Panc1 (cell line): ENCODE measurements at regions not wholly inside any gene's neighbourhood (a gene's known extent, or its start where the extent isn't known, plus 50 kb on each side); places are given as distances from the start of the nearest gene placed in this dataset.

ENCODE experiments used
- ATAC-seq: fragments of 200-7000 bp; cut with Tn5 transposase; 2 replicates; pipeline ENCODE4 v1.9.1; 2020; ENCODE audit warnings: mild to moderate bottlenecking, moderate library complexity
- BruUV-seq: library from RNA; stranded (reverse); fragments of 400-500 nt; replicated peaks from 2 replicates; lab custom pipeline; 2021; lab: Mats Ljungman, UMichigan
- CTCF ChIA-PET: fragments of 300-600 bp; sonication (Branson Sonifier 250); formaldehyde crosslinking; loops from one replicate; lab custom pipeline; 2022; ENCODE audit warnings: antibody characterized with exemption; lab: Charles Lee
- POLR2A ChIA-PET: fragments of 300-600 bp; sonication (Branson Sonifier 250); formaldehyde crosslinking; loops from one replicate; lab custom pipeline; 2022; ENCODE audit warnings: antibody characterized with exemption; lab: Charles Lee
- DNase-seq: peaks from one replicate; pipeline ENCODE4 v3.0.0-alpha.2; 2010; ENCODE audit warnings: low read depth, low spot score
- H3K27ac ChIP-seq: 2 replicates; pipeline ENCODE4 v1.5.1; 2011; ENCODE audit warnings: mild to moderate bottlenecking, low read length, inconsistent platforms
- H3K27me3 ChIP-seq: fragments of 200-500 bp; sonication (Bioruptor generic); 2 replicates; pipeline ENCODE4 v1.6.0; 2014; ENCODE audit warnings: low read length, inconsistent platforms; ENCODE audit not compliant: control insufficient read depth, insufficient read depth
- H3K36me3 ChIP-seq: fragments of 200-500 bp; sonication (Bioruptor generic); 2 replicates; pipeline ENCODE4 v1.5.1; 2014; ENCODE audit warnings: inconsistent platforms, mild to moderate bottlenecking, low read length, moderate library complexity; ENCODE audit not compliant: control insufficient read depth, insufficient read depth
- H3K4me1 ChIP-seq: 2 replicates; pipeline ENCODE4 v1.5.1; 2011; ENCODE audit warnings: inconsistent platforms, mild to moderate bottlenecking, low read length, moderate library complexity; ENCODE audit not compliant: control insufficient read depth, insufficient read depth
- H3K4me3 ChIP-seq, 2 experiments: 2 replicates each; pipeline ENCODE4 v1.5.1; 2011 to 2012; ENCODE audit warnings: low read depth in 2 of 2, low read length in 2 of 2, mild to moderate bottlenecking in 2 of 2, inconsistent platforms in 1 of 2, moderate library complexity in 1 of 2
- H3K9me3 ChIP-seq: fragments of 200-500 bp; sonication (Bioruptor generic); 2 replicates; pipeline ENCODE4 v1.5.1; 2014; ENCODE audit warnings: low read depth, mild to moderate bottlenecking, inconsistent platforms, low read length, moderate library complexity; ENCODE audit not compliant: control insufficient read depth, insufficient read depth
- CTCF ChIP-seq: fragments of 450-650 bp; IDR thresholded peaks from 2 replicates; pipeline ENCODE4 v1.5.1; 2017; ENCODE audit warnings: mild to moderate bottlenecking
- POLR2AphosphoS5 ChIP-seq: IDR thresholded peaks from 2 replicates; pipeline ENCODE4 v1.6.1; 2012; ENCODE audit warnings: mild to moderate bottlenecking, low read depth, low read length, moderate library complexity
- SIN3A ChIP-seq: IDR thresholded peaks from 2 replicates; pipeline ENCODE4 v1.6.1; 2012; ENCODE audit warnings: low read depth, mild to moderate bottlenecking, low read length, moderate library complexity, borderline replicate concordance; ENCODE audit not compliant: insufficient read depth
- TCF7L2 ChIP-seq: IDR thresholded peaks from 2 replicates; pipeline ENCODE4 v1.6.1; 2011; ENCODE audit warnings: mild to moderate bottlenecking, low read depth, low read length, inconsistent platforms
- in situ Hi-C: cut with HindIII; loops from 2 replicates; pipeline ENCODE4 v1.10.0; 2016; ENCODE audit warnings: low sequenced_read_pairs, low pct_unique_long_range_greater_than_20kb
- intact Hi-C: fragments of 100-400 bp; cut with micrococcal nuclease; formaldehyde crosslinking; loops from one replicate; pipeline ENCODE4 v1.10.0; 2022; ENCODE audit not compliant: unreplicated experiment
- TF ChIP-seq, protein P1 (sequence below), 2 experiments: IDR thresholded peaks; 2 replicates each; pipeline ENCODE4 v1.6.1; 2011 to 2012; ENCODE audit warnings: low read depth in 2 of 2, control low read depth in 1 of 2, low read length in 1 of 2, mild to moderate bottlenecking in 1 of 2, moderate library complexity in 1 of 2; ENCODE audit not compliant: insufficient read depth in 1 of 2

GRCh38 chr14:54052696-54053385 lies 96.2 kb upstream of the BMP4 start:
- POLR2A ChIA-PET: no interaction called here
- Histone ChIP-seq H3K4me1 (no peaks in the 10 kb centered on the region), H3K4me3 (no peak overlapping the region), H3K9me3 (no peaks in the 10 kb centered on the region), H3K27ac (no peak overlapping the region), H3K36me3 (no peaks in the 10 kb centered on the region), H3K27me3 (no peaks in the 10 kb centered on the region)
- CTCF ChIA-PET: no interaction called here
- intact Hi-C loops (no loop called here), in situ Hi-C loops (no loop called here)
- no TSS peak for BruUV-seq
- no peak for ATAC-seq
- no peak for DNase-seq
- TF ChIP-seq SIN3A: no peak
- no peak for TF ChIP-seq POLR2AphosphoS5
- TF ChIP-seq, protein P1, sequence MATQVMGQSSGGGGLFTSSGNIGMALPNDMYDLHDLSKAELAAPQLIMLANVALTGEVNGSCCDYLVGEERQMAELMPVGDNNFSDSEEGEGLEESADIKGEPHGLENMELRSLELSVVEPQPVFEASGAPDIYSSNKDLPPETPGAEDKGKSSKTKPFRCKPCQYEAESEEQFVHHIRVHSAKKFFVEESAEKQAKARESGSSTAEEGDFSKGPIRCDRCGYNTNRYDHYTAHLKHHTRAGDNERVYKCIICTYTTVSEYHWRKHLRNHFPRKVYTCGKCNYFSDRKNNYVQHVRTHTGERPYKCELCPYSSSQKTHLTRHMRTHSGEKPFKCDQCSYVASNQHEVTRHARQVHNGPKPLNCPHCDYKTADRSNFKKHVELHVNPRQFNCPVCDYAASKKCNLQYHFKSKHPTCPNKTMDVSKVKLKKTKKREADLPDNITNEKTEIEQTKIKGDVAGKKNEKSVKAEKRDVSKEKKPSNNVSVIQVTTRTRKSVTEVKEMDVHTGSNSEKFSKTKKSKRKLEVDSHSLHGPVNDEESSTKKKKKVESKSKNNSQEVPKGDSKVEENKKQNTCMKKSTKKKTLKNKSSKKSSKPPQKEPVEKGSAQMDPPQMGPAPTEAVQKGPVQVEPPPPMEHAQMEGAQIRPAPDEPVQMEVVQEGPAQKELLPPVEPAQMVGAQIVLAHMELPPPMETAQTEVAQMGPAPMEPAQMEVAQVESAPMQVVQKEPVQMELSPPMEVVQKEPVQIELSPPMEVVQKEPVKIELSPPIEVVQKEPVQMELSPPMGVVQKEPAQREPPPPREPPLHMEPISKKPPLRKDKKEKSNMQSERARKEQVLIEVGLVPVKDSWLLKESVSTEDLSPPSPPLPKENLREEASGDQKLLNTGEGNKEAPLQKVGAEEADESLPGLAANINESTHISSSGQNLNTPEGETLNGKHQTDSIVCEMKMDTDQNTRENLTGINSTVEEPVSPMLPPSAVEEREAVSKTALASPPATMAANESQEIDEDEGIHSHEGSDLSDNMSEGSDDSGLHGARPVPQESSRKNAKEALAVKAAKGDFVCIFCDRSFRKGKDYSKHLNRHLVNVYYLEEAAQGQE (IDR thresholded peaks at IDR 0.05; ENCODE audit: insufficient read depth in 1 of 2, low read depth in 2 of 2, low read length in 1 of 2): no peak
- TF ChIP-seq TCF7L2: no peak
- no peak for TF ChIP-seq CTCF

GRCh38 chr14:54053386-54053745 lies 96.7 kb upstream of the BMP4 start:
- intact Hi-C loops (no loop called here), in situ Hi-C loops (no loop called here)
- BruUV-seq: no TSS peak
- H3K27me3 ChIP-seq: no peaks in the 10 kb centered on the region
- no peak overlapping the region for H3K27ac ChIP-seq
- no peak for DNase-seq
- ChIA-PET POLR2A (no interaction called here), CTCF (no interaction called here)
- H3K36me3 ChIP-seq: no peaks in the 10 kb centered on the region
- no peaks in the 10 kb centered on the region for H3K9me3 ChIP-seq
- TF ChIP-seq, protein P1 (IDR thresholded peaks at IDR 0.05; ENCODE audit: insufficient read depth in 1 of 2, low read depth in 2 of 2, low read length in 1 of 2): no peak
- TF ChIP-seq TCF7L2 (no peak), POLR2AphosphoS5 (no peak), CTCF (no peak)
- no peak for ATAC-seq
- H3K4me1 ChIP-seq: no peaks in the 10 kb centered on the region
- H3K4me3 ChIP-seq: no peak overlapping the region
